CD8-positive, alpha-beta memory T cell (primary cell): ENCODE measurements at regions not wholly inside any gene's neighbourhood (a gene's known extent, or its start where the extent isn't known, plus 50 kb on each side); places are given as distances from the start of the nearest gene placed in this dataset.

Experiments
- CTCF ChIA-PET: fragments of 350-600 bp; sonication (Branson Sonifier 250); formaldehyde crosslinking; loops from one replicate; lab custom pipeline; 2021; ENCODE audit warnings: antibody characterized with exemption; lab: Charles Lee
- POLR2A ChIA-PET: fragments of 350-600 bp; sonication (Branson Sonifier 250); formaldehyde crosslinking; loops from one replicate; lab custom pipeline; 2021; ENCODE audit warnings: antibody characterized with exemption; lab: Charles Lee
- DNase-seq, 5 donors: peaks; one replicate each; pipeline versions ENCODE4 v3.0.0 to v3.0.0-alpha.2; 2020 to 2022; ENCODE audit warnings: mixed read lengths in 1 of 5
- H3K27ac ChIP-seq: one replicate; pipeline ENCODE4 v1.7.0; 2013; ENCODE audit warnings: low read depth, mild to moderate bottlenecking, low read length, moderate library complexity
- H3K27me3 ChIP-seq: 2 replicates; pipeline ENCODE4 v1.7.0; 2013; ENCODE audit warnings: low read length, mild to moderate bottlenecking; ENCODE audit not compliant: insufficient read depth, poor library complexity, severe bottlenecking
- H3K36me3 ChIP-seq: 2 replicates; pipeline ENCODE4 v1.7.0; 2013; ENCODE audit warnings: mild to moderate bottlenecking, low read length, moderate library complexity; ENCODE audit not compliant: insufficient read depth
- H3K4me1 ChIP-seq: 2 replicates; pipeline ENCODE4 v1.7.0; 2013; ENCODE audit warnings: mild to moderate bottlenecking, low read length, moderate library complexity; ENCODE audit not compliant: insufficient read depth
- H3K4me3 ChIP-seq: 2 replicates; pipeline ENCODE4 v1.7.0; 2013; ENCODE audit warnings: mild to moderate bottlenecking, low read length
- H3K9me3 ChIP-seq: 2 replicates; pipeline ENCODE4 v1.7.0; 2013; ENCODE audit warnings: mild to moderate bottlenecking, low read length
- H3K27ac Mint-ChIP-seq, 8 donors: one replicate each; pipeline ENCODE4 v1.8.0; 2020 to 2021; ENCODE audit warnings: mixed read lengths in 8 of 8, mild to moderate bottlenecking in 6 of 8, inconsistent platforms in 3 of 8, moderate library complexity in 3 of 8
- H3K27me3 Mint-ChIP-seq, 2 donors: one replicate each; pipeline ENCODE4 v1.8.0; 2020 to 2021; ENCODE audit warnings: mixed read lengths in 2 of 2, mild to moderate bottlenecking in 1 of 2, moderate library complexity in 1 of 2
- H3K36me3 Mint-ChIP-seq, 3 donors: one replicate each; pipeline ENCODE4 v1.8.0; 2020 to 2021; ENCODE audit warnings: mixed read lengths in 3 of 3, inconsistent platforms in 1 of 3, mild to moderate bottlenecking in 1 of 3
- H3K4me1 Mint-ChIP-seq, 3 donors: one replicate each; pipeline ENCODE4 v1.8.0; 2020 to 2021; ENCODE audit warnings: mixed read lengths in 3 of 3, inconsistent platforms in 1 of 3, mild to moderate bottlenecking in 1 of 3
- H3K4me3 Mint-ChIP-seq, 7 donors: one replicate each; pipeline ENCODE4 v1.8.0; 2020 to 2021; ENCODE audit warnings: mixed read lengths in 7 of 7, mild to moderate bottlenecking in 6 of 7, moderate library complexity in 4 of 7, inconsistent platforms in 2 of 7
- H3K9me3 Mint-ChIP-seq, 5 donors: one replicate each; pipeline ENCODE4 v1.8.0; 2020 to 2022; ENCODE audit warnings: mixed read lengths in 5 of 5, mild to moderate bottlenecking in 3 of 5, moderate library complexity in 2 of 5, inconsistent platforms in 1 of 5

- H3K27me3 Mint-ChIP-seq: no peaks in the 10 kb centered on the region
- H3K27ac ChIP-seq: no peak overlapping the region
- CTCF ChIA-PET: no interaction called here
- no peak overlapping the region for H3K4me3 Mint-ChIP-seq
- no peaks in the 10 kb centered on the region for H3K36me3 Mint-ChIP-seq
- H3K4me3 ChIP-seq: no peak overlapping the region
- no peaks in the 10 kb centered on the region for H3K36me3 ChIP-seq
- DNase-seq: no peak
- H3K27ac Mint-ChIP-seq: no peak overlapping the region
- no peaks in the 10 kb centered on the region for H3K27me3 ChIP-seq
- H3K9me3 Mint-ChIP-seq: peaks cover 3 to 11% (median 4%) of the 10 kb centered on the region in 5 donors
- no peaks in the 10 kb centered on the region for H3K4me1 ChIP-seq
- H3K4me1 Mint-ChIP-seq: no peaks in the 10 kb centered on the region
- POLR2A ChIA-PET: no interaction called here
- no peaks in the 10 kb centered on the region for H3K9me3 ChIP-seq
Measured at GRCh38 chr3:148106062-148106461, 591.6 kb upstream of the AGTR1 start.

GRCh38 chr3:148126956-148127355, 570.7 kb upstream of the AGTR1 start:
- H3K27ac Mint-ChIP-seq: no peak overlapping the region
- H3K4me1 Mint-ChIP-seq: no peaks in the 10 kb centered on the region
- Histone ChIP-seq H3K9me3 (no peaks in the 10 kb centered on the region), H3K4me3 (no peak overlapping the region), H3K4me1 (no peaks in the 10 kb centered on the region), H3K36me3 (no peaks in the 10 kb centered on the region), H3K27ac (no peak overlapping the region), H3K27me3 (no peaks in the 10 kb centered on the region)
- ChIA-PET POLR2A (no interaction called here), CTCF (no interaction called here)
- peaks cover 0 to 10% (median 4%) of the 10 kb centered on the region in 5 donors for H3K9me3 Mint-ChIP-seq
- no peak overlapping the region for H3K4me3 Mint-ChIP-seq
- no peaks in the 10 kb centered on the region for H3K36me3 Mint-ChIP-seq
- no peaks in the 10 kb centered on the region for H3K27me3 Mint-ChIP-seq
- DNase-seq: no peak

- Mint-ChIP-seq H3K4me1 (no peaks in the 10 kb centered on the region), H3K36me3 (no peaks in the 10 kb centered on the region), H3K27ac (no peak overlapping the region), H3K27me3 (no peaks in the 10 kb centered on the region), H3K9me3 (peaks cover 5 to 16% (median 7%) of the 10 kb centered on the region in 5 donors), H3K4me3 (no peak overlapping the region)
- Histone ChIP-seq H3K9me3 (no peaks in the 10 kb centered on the region), H3K27ac (no peak overlapping the region), H3K4me1 (no peaks in the 10 kb centered on the region), H3K4me3 (no peak overlapping the region), H3K27me3 (no peaks in the 10 kb centered on the region), H3K36me3 (no peaks in the 10 kb centered on the region)
- no peak for DNase-seq
- ChIA-PET POLR2A (no interaction called here), CTCF (no interaction called here)
Measured at GRCh38 chr3:148128136-148128535, 569.6 kb upstream of the AGTR1 start.

- Mint-ChIP-seq H3K27ac (no peak overlapping the region), H3K9me3 (peaks cover 9 to 14% (median 12%) of the 10 kb centered on the region in 5 donors), H3K27me3 (no peaks in the 10 kb centered on the region), H3K4me3 (no peak overlapping the region), H3K36me3 (no peaks in the 10 kb centered on the region), H3K4me1 (no peaks in the 10 kb centered on the region)
- ChIA-PET CTCF (no interaction called here), POLR2A (no interaction called here)
- Histone ChIP-seq H3K27me3 (no peaks in the 10 kb centered on the region), H3K4me1 (no peaks in the 10 kb centered on the region), H3K27ac (no peak overlapping the region), H3K36me3 (no peaks in the 10 kb centered on the region), H3K9me3 (no peaks in the 10 kb centered on the region), H3K4me3 (no peak overlapping the region)
- no peak for DNase-seq
Measured at GRCh38 chr3:148131990-148132638, 565.6 kb upstream of the AGTR1 start.

GRCh38 chr3:148136816-148137215, 560.9 kb upstream of the AGTR1 start:
- Mint-ChIP-seq H3K27ac (no peak overlapping the region), H3K4me1 (no peaks in the 10 kb centered on the region), H3K4me3 (no peak overlapping the region), H3K27me3 (peaks cover 0 to 1% of the 10 kb centered on the region in 2 donors), H3K9me3 (peaks cover 5 to 14% (median 8%) of the 10 kb centered on the region in 5 donors), H3K36me3 (no peaks in the 10 kb centered on the region)
- H3K27me3 ChIP-seq: no peaks in the 10 kb centered on the region
- H3K4me1 ChIP-seq: no peaks in the 10 kb centered on the region
- no peak for DNase-seq
- H3K9me3 ChIP-seq: no peaks in the 10 kb centered on the region
- H3K4me3 ChIP-seq: no peak overlapping the region
- H3K27ac ChIP-seq: no peak overlapping the region
- H3K36me3 ChIP-seq: no peaks in the 10 kb centered on the region
- POLR2A ChIA-PET: no interaction called here
- CTCF ChIA-PET: interaction anchor here (0.6 kb wide), 1 partner anchor 11 kb away, joined by 3 read pairs; no protein-coding TSS in a partner anchor

GRCh38 chr3:148146241-148146640, 551.5 kb upstream of the AGTR1 start:
- Mint-ChIP-seq H3K4me3 (no peak overlapping the region), H3K9me3 (peaks cover 0 to 7% (median 2%) of the 10 kb centered on the region in 5 donors), H3K36me3 (no peaks in the 10 kb centered on the region), H3K4me1 (no peaks in the 10 kb centered on the region), H3K27ac (no peak overlapping the region), H3K27me3 (peaks cover 0 to 1% of the 10 kb centered on the region in 2 donors)
- POLR2A ChIA-PET: no interaction called here
- Histone ChIP-seq H3K36me3 (no peaks in the 10 kb centered on the region), H3K4me1 (no peaks in the 10 kb centered on the region), H3K27ac (no peak overlapping the region), H3K27me3 (no peaks in the 10 kb centered on the region), H3K4me3 (no peak overlapping the region), H3K9me3 (no peaks in the 10 kb centered on the region)
- DNase-seq: no peak
- CTCF ChIA-PET: no interaction called here

GRCh38 chr3:148146947-148147826, 550.5 kb upstream of the AGTR1 start:
- Histone ChIP-seq H3K27ac (no peak overlapping the region), H3K9me3 (no peaks in the 10 kb centered on the region), H3K4me1 (no peaks in the 10 kb centered on the region), H3K4me3 (no peak overlapping the region), H3K27me3 (no peaks in the 10 kb centered on the region), H3K36me3 (no peaks in the 10 kb centered on the region)
- Mint-ChIP-seq H3K27ac (no peak overlapping the region), H3K4me3 (no peak overlapping the region), H3K27me3 (peaks cover 0 to 1% of the 10 kb centered on the region in 2 donors), H3K36me3 (no peaks in the 10 kb centered on the region), H3K9me3 (peaks cover 0 to 3% (median 2%) of the 10 kb centered on the region in 5 donors), H3K4me1 (no peaks in the 10 kb centered on the region)
- no peak for DNase-seq
- ChIA-PET CTCF (no interaction called here), POLR2A (no interaction called here)

- Mint-ChIP-seq H3K36me3 (no peaks in the 10 kb centered on the region), H3K9me3 (peaks cover 0 to 3% (median 2%) of the 10 kb centered on the region in 5 donors), H3K27me3 (peaks cover 0 to 1% of the 10 kb centered on the region in 2 donors), H3K27ac (no peak overlapping the region), H3K4me3 (no peak overlapping the region), H3K4me1 (no peaks in the 10 kb centered on the region)
- Histone ChIP-seq H3K4me1 (no peaks in the 10 kb centered on the region), H3K4me3 (no peak overlapping the region), H3K36me3 (no peaks in the 10 kb centered on the region), H3K27ac (no peak overlapping the region), H3K27me3 (no peaks in the 10 kb centered on the region), H3K9me3 (no peaks in the 10 kb centered on the region)
- POLR2A ChIA-PET: no interaction called here
- no peak for DNase-seq
- CTCF ChIA-PET: no interaction called here
Measured at GRCh38 chr3:148147903-148148302, 549.8 kb upstream of the AGTR1 start.
